ENCODE measurements at regions not wholly inside any gene's neighbourhood (a gene's known extent, or its start where the extent isn't known, plus 50 kb on each side); places are given as distances from the start of the nearest gene placed in this dataset.

- no peak for DNase-seq (ENCODE audit: low spot score)
- Histone ChIP-seq H3K4me3 (ENCODE audit: low read depth, low read length, poor library complexity, severe bottlenecking) (no peak overlapping the region), H3K36me3 (ENCODE audit: insufficient read depth, low read length, poor library complexity, severe bottlenecking) (no peaks in the 10 kb centered on the region), H3K27ac (ENCODE audit: low read depth, low read length, poor library complexity, severe bottlenecking) (no peak overlapping the region), H3K4me1 (ENCODE audit: insufficient read depth, low read length, poor library complexity, severe bottlenecking) (peaks cover 42% of the 10 kb centered on the region), H3K27me3 (replicated peaks; ENCODE audit: insufficient read depth, low read depth, low read length, poor library complexity) (no peaks in the 10 kb centered on the region), H3K9me3 (ENCODE audit: low read depth, low read length, poor library complexity, severe bottlenecking) (no peaks in the 10 kb centered on the region)
- CTCF ChIA-PET, result interaction anchor here (0.6 kb wide), 1 partner anchor 353 kb away, joined by 4 read pairs; no protein-coding TSS in a partner anchor
- BruUV-seq (replicated peaks), result no TSS peak
- no peak for TF ChIP-seq EZH2 (IDR thresholded peaks at IDR 0.05; ENCODE audit: borderline replicate concordance, low read depth, low read length, poor library complexity, severe bottlenecking)
- TF ChIP-seq CTCF (conservative IDR thresholded peaks at IDR 0.05; ENCODE audit: low read depth, low read length), result no peak
- POLR2A ChIA-PET (ENCODE audit: low non-redundant PET), result no interaction called here
- intact Hi-C loops (cut with micrococcal nuclease; ENCODE audit: unreplicated experiment), result no loop called here
Observed at GRCh38 chr3:194251007-194251406, 100.1 kb downstream of the CPN2 start.

- no peak overlapping the region for H3K27ac ChIP-seq (ENCODE audit: low read depth, low read length, poor library complexity, severe bottlenecking)
Observed at GRCh38 chr3:194251461-194251860, 99.7 kb downstream of the CPN2 start.

GRCh38 chr3:194251891-194252560 lies 99.1 kb downstream of the CPN2 start:
- H3K36me3 ChIP-seq (ENCODE audit: insufficient read depth, low read length, poor library complexity, severe bottlenecking), result no peaks in the 10 kb centered on the region
- POLR2A ChIA-PET (ENCODE audit: low non-redundant PET), result no interaction called here
- no peaks in the 10 kb centered on the region for H3K27me3 ChIP-seq (replicated peaks; ENCODE audit: insufficient read depth, low read depth, low read length, poor library complexity)
- H3K9me3 ChIP-seq (ENCODE audit: low read depth, low read length, poor library complexity, severe bottlenecking), result no peaks in the 10 kb centered on the region
- DNase-seq (ENCODE audit: low spot score), result no peak
- H3K4me1 ChIP-seq (ENCODE audit: insufficient read depth, low read length, poor library complexity, severe bottlenecking), result peaks cover 35% of the 10 kb centered on the region
- no peak for TF ChIP-seq EZH2 (IDR thresholded peaks at IDR 0.05; ENCODE audit: borderline replicate concordance, low read depth, low read length, poor library complexity, severe bottlenecking)
- TF ChIP-seq CTCF (conservative IDR thresholded peaks at IDR 0.05; ENCODE audit: low read depth, low read length), result no peak
- CTCF ChIA-PET, result no interaction called here
- no TSS peak for BruUV-seq (replicated peaks)
- H3K27ac ChIP-seq (ENCODE audit: low read depth, low read length, poor library complexity, severe bottlenecking), result no peak overlapping the region
- intact Hi-C loops (cut with micrococcal nuclease; ENCODE audit: unreplicated experiment), result no loop called here
- no peak overlapping the region for H3K4me3 ChIP-seq (ENCODE audit: low read depth, low read length, poor library complexity, severe bottlenecking)

More at GRCh38 chr3:194251461-194251860, 99.7 kb downstream of the CPN2 start:
- BruUV-seq (replicated peaks), result no TSS peak
- DNase-seq (ENCODE audit: low spot score), result no peak
- Histone ChIP-seq H3K36me3 (ENCODE audit: insufficient read depth, low read length, poor library complexity, severe bottlenecking) (no peaks in the 10 kb centered on the region), H3K9me3 (ENCODE audit: low read depth, low read length, poor library complexity, severe bottlenecking) (no peaks in the 10 kb centered on the region), H3K4me3 (ENCODE audit: low read depth, low read length, poor library complexity, severe bottlenecking) (no peak overlapping the region), H3K27me3 (replicated peaks; ENCODE audit: insufficient read depth, low read depth, low read length, poor library complexity) (no peaks in the 10 kb centered on the region), H3K4me1 (ENCODE audit: insufficient read depth, low read length, poor library complexity, severe bottlenecking) (peaks cover 39% of the 10 kb centered on the region)
- intact Hi-C loops (cut with micrococcal nuclease; ENCODE audit: unreplicated experiment), result no loop called here
- ChIA-PET CTCF (interaction anchor here (0.6 kb wide), 1 partner anchor 354 kb away, joined by 4 read pairs; no protein-coding TSS in a partner anchor), POLR2A (ENCODE audit: low non-redundant PET) (no interaction called here)
- TF ChIP-seq CTCF (conservative IDR thresholded peaks at IDR 0.05; ENCODE audit: low read depth, low read length), result no peak
- TF ChIP-seq EZH2 (IDR thresholded peaks at IDR 0.05; ENCODE audit: borderline replicate concordance, low read depth, low read length, poor library complexity, severe bottlenecking), result no peak

Measured in A673 (cell line).